AG04450 (cell line): ENCODE measurements at regions not wholly inside any gene's neighbourhood (a gene's known extent, or its start where the extent isn't known, plus 50 kb on each side); places are given as distances from the start of the nearest gene placed in this dataset.

ENCODE experiments used
- CTCF ChIA-PET: fragments of 300-600, 350-600 bp; formaldehyde crosslinking; extraction: SDS; loops from one replicate; lab custom pipeline; 2022; ENCODE audit warnings: antibody characterized with exemption, inconsistent platforms; lab: Charles Lee
- POLR2A ChIA-PET: fragments of 350-600 bp; formaldehyde crosslinking; extraction: SDS; loops from one replicate; lab custom pipeline; 2021; ENCODE audit warnings: antibody characterized with exemption, inconsistent platforms; lab: Yijun Ruan, JAX
- DNase-seq: peaks from one replicate; pipeline ENCODE4 v3.0.0-alpha.2; 2011; ENCODE audit warnings: low read depth, low spot score
- H3K27ac ChIP-seq: one replicate; pipeline ENCODE4 v1.5.1; 2012; ENCODE audit warnings: low read depth, low read length, control low read depth
- H3K27me3 ChIP-seq: one replicate; pipeline ENCODE4 v1.6.0; 2012; ENCODE audit warnings: low read length; ENCODE audit not compliant: control insufficient read depth, insufficient read depth
- H3K4me3 ChIP-seq: 2 replicates; pipeline ENCODE4 v1.5.1; 2011; ENCODE audit warnings: mild to moderate bottlenecking, low read depth, low read length, control low read depth
- H3K9me3 ChIP-seq: 2 replicates; pipeline ENCODE4 v1.5.1; 2012; ENCODE audit warnings: low read length; ENCODE audit not compliant: control insufficient read depth, insufficient read depth
- CTCF ChIP-seq: IDR thresholded peaks from 2 replicates; pipeline ENCODE4 v1.5.1; 2011; ENCODE audit warnings: low read depth, low read length, control low read depth, inconsistent platforms

- ChIA-PET CTCF (no interaction called here), POLR2A (no interaction called here)
- H3K4me3 ChIP-seq, result no peak overlapping the region
- no peaks in the 10 kb centered on the region for H3K27me3 ChIP-seq
- DNase-seq, result no peak
- no peaks in the 10 kb centered on the region for H3K9me3 ChIP-seq
- TF ChIP-seq CTCF, result no peak
- H3K27ac ChIP-seq, result no peak overlapping the region
These were observed 204.2 kb downstream of the PTGER3 start for GRCh38 chr1:70843452-70843851.

- H3K27ac ChIP-seq, result no peak overlapping the region
- no peaks in the 10 kb centered on the region for H3K9me3 ChIP-seq
- CTCF ChIA-PET, result no interaction called here
- POLR2A ChIA-PET, result no interaction called here
- no peaks in the 10 kb centered on the region for H3K27me3 ChIP-seq
- no peak for DNase-seq
- TF ChIP-seq CTCF, result no peak
- no peak overlapping the region for H3K4me3 ChIP-seq
These were observed 200.6 kb downstream of the PTGER3 start for GRCh38 chr1:70847013-70847412.

GRCh38 chr1:70855203-70855602 lies 192.4 kb downstream of the PTGER3 start:
- DNase-seq, result no peak
- Histone ChIP-seq H3K9me3 (no peaks in the 10 kb centered on the region), H3K4me3 (no peak overlapping the region), H3K27me3 (no peaks in the 10 kb centered on the region), H3K27ac (no peak overlapping the region)
- POLR2A ChIA-PET, result no interaction called here
- no peak for TF ChIP-seq CTCF
- CTCF ChIA-PET, result no interaction called here

GRCh38 chr1:70856201-70856600 lies 191.4 kb downstream of the PTGER3 start:
- ChIA-PET POLR2A (no interaction called here), CTCF (interaction anchor here (0.7 kb wide), 1 partner anchor 176 kb away, joined by 4 read pairs; no protein-coding TSS in a partner anchor)
- Histone ChIP-seq H3K9me3 (no peaks in the 10 kb centered on the region), H3K4me3 (no peak overlapping the region), H3K27ac (no peak overlapping the region), H3K27me3 (no peaks in the 10 kb centered on the region)
- DNase-seq, result no peak
- no peak for TF ChIP-seq CTCF

GRCh38 chr1:70863239-70863638 lies 184.4 kb downstream of the PTGER3 start:
- Histone ChIP-seq H3K27ac (no peak overlapping the region), H3K27me3 (no peaks in the 10 kb centered on the region), H3K9me3 (no peaks in the 10 kb centered on the region), H3K4me3 (no peak overlapping the region)
- CTCF ChIA-PET, result no interaction called here
- POLR2A ChIA-PET, result no interaction called here
- no peak for DNase-seq
- TF ChIP-seq CTCF, result no peak
